Mesenteric fat pad (tissue), 1 donor: ENCODE measurements at regions not wholly inside any gene's neighbourhood (a gene's known extent, or its start where the extent isn't known, plus 50 kb on each side); places are given as distances from the start of the nearest gene placed in this dataset.
"Not testable (repeated sequence)": the region's sequence is repeated elsewhere in the genome, so short reads cannot be mapped to it uniquely, and the experiment has no call there.

Source experiments
- DNase-seq: peaks from one replicate; pipeline ENCODE4 v3.0.0-alpha.2; 2020; ENCODE audit warnings: low spot score
- donor health status: DM: yes; HTN: yes; CAD: no.

DNA sequence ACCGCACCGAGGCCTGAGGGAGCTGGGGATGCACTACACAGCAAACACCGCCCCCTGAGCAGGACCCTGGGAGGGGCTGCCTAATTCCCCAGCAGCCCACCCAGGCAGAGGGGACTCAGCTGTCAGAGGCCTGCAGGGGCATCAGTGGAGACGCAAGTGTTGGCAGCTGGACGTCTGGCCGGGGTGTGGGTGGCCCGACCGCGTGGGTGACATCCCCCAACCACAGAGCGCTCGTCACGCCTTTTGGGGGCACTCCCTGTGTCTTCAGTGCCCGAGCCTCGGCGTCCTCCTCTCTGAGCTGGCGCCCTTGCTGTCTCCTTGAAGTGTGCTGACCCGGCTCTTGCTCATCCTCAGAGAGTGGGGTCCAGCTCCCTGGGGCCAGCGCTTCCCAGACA lies 150.2 kb downstream of the BRD1 start:
- peak; percentile 78 for DNase-seq

DNA sequence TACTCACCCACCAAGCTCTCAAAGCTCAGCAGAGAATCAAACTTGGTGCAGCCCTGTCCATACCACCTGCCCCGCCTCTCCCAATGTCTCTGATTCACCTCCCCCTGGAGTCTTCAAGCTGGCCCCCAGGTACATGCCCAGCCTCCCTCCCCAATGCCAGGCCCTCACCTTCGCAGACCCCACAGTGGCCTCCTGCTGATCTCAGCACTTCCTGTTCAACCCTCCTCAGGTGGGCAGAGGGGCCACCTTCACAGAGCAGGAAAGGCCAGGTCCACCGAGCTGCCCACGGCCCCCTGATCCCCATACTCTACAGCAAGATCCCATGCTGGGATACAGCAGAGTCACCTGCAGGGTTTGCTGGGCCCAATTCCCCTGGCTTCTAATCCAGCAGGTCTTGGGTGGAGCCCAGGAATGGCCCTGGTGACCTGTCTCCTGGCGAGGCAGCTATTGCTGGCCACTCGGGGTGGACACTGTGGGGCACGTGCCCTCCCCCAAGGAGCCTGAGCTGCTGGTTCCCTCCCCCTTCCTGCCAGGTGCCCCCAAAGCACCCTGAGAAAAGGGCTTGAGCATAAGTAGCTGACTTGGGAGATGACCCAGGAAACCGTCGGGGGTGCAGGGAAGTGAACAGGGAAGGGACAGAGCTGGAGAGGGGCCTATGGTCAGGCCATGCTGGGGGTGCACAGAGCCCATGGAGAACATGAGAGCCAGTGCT lies 150.7 kb downstream of the BRD1 start:
- DNase-seq: peak; percentile 65

DNA sequence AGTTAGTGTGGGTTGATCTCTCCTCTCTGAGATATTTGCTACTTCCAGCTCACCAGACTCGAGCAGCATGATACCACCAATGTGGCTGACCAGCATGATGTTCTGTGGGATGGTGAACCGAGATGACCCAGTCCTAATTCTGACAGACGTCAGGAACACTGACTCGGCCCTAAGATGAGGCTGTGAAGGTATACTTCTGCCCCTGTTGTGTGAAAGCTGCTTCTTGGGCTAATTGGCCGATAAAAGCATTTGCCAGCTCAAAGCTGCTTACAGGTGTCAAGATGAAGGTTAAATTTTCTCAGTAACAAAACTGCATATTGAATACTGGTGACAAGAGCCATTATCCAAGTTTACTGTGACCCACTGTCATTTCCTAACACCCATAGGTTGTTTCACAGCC lies 151.4 kb downstream of the BRD1 start:
- peak; percentile 37 for DNase-seq

DNA sequence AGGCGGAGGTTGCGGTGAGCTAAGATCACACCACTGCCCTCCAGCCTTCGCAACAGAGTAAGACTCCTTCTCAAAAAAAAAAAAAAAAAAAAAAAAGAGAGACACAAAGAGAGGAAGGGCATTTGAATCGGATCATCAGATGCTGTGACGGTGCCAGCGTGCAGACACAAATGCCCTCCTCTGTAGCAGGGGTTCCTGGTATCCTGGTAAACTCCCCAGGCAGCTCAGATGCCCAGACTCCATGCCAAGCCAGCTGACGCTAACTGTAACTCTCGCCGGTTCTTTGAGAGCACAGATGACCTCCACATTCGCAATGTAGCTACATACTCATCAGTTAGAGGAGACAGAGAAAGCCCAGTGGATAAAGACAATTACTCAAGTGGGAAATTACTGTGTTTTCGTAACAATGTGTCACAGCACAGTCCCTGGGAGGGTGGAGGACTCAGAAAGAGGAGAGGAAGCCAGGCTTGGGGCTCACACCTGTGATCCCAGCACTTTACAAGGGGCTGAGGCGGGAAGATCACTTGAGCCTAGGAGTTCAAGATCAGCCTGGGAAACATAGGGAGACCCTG lies 153.1 kb downstream of the BRD1 start:
- DNase-seq: peak; percentile 12

DNA sequence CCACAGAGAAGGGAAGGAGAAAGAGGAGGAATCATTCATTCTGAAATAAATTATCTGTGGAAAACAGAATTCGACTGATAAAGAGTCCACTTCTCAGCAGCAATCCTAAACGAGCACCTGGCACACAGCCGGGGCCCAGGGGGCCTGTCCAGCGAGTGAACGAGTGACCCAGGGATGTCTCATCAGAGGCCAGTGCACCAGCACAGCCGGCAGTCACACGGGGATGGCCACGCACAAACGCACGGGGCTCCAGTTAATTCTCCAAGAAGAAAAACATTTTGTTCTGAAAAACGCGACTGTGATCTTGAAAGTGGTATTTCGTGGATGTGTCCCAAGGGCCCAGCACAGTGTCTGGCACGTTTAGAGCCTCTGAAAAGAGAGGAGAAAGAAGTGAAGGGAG lies 154.6 kb downstream of the BRD1 start:
- peak; percentile 78 for DNase-seq

DNA sequence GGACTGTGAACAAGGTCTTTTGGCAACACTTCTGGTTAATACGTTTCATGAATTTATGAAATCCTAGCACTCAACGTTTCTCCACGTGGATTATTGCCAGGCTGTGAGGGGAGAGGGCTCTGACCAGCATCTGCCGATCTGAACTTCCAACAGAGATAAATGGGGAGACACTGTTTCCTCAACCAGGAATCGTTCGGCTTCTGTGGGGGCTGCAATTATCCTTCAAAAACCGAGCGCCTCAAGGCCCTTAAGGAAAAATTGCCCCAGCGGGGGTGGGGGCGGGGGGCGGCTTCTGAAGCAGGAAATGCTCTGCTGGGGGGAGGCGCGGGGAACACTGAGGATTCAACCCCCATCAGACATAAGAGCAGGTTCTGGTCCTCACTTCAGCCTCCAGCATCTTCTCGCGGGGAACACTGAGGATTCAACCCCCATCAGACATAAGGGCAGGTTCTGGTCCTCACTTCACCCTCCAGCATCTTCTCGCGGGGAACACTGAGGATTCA lies 155.6 kb downstream of the BRD1 start:
- DNase-seq: peak; percentile 57

DNA sequence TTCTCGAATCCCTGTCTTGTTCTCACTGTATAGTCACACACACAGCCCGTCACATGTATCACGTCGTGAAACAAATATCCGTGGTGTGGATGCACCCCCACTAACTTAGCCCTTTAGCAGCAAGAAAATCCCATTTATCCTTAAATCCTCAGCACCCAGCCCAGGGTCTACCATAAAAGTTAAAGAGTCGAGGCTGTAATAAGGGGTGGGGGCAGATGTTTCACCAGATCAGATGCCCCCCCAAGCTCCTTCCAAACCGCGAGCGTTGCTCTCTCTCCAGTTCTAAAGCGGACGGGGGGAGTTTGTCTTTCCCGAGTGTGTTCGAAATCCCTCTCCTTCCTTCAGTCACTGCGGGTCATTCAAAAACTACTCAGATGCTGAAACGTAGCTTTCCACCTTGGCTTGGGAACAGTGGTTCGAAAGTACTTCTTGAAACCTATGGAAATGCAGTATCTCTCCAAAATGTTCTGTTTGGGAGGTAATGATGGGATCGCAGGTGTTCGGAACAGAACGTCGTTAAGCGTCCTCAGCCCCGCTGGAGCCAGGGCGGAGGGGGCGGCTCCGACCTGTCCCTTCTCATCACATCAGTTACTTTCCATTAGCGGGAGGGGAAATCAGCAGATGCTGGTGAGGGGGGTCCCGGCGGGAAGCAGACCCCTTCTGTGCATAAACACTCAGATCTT lies 156.2 kb downstream of the BRD1 start:
- peak; percentile 43 for DNase-seq

DNA sequence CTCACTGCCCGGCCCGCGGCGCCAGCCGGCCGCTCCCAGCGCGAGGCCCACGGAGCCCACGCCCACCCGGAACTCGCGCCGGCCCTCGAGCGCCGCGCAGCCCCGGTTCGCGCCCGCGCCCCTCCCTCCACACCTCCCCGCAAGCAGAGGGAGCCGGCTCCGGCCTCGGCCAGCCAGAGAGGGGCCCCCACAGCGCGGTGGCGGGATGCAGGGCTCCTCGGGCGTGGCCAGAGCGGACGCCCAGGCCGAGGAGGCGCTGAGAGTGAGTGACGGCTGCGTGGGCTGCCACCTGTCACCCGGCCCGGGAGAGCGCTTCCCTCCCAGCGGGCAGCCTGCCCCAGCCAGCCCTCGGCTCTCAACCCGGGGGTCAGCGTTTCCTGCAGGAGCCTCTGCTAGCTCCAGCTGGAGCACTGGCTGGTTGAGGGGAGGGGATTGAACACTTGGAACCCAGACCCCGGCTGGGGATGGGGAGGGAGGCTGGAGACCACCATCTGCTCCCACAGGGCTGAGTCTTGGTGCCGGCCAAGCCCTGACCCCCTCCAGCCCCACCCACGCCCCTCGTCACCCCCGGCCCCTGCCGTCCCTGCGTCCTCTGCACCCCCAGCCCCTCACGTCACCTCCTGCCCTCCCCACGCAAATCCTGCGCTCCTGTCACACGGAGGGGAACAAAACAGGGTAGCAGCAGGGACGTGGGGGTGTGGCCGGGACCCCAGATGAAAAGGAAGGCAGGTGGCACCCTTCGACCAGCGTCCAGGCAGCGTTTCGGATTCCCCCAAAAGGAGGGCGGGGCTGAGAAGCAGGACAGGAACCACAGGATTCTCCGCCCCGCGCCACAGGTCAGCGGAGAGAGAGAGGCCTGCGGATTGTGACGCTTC lies 157.0 kb downstream of the BRD1 start:
- DNase-seq: peak; percentile 87

DNA sequence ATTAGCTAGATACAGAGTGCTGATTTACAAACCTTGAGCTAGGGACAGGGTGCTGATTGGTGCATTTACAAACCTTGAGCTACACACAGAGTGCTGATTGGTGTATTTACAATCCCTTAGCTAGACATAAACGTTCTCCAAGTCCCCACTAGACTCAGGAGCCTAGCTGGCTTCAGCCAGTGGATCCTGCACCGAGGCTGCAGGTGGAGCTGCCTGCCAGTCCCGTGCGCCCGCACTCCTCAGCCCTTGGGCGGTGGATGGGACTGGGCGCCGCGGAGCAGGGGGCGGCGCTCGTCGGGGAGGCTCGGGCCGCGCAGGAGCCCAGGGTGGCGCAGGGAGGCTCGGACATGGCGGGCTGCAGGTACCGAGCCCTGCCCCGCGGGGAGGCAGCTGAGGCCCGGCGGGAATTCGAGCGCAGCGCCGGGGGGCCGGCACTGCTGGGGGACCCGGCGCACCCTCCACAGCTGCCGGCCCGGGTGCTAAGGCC lies 157.7 kb downstream of the BRD1 start:
- peak; percentile 81 for DNase-seq

DNA sequence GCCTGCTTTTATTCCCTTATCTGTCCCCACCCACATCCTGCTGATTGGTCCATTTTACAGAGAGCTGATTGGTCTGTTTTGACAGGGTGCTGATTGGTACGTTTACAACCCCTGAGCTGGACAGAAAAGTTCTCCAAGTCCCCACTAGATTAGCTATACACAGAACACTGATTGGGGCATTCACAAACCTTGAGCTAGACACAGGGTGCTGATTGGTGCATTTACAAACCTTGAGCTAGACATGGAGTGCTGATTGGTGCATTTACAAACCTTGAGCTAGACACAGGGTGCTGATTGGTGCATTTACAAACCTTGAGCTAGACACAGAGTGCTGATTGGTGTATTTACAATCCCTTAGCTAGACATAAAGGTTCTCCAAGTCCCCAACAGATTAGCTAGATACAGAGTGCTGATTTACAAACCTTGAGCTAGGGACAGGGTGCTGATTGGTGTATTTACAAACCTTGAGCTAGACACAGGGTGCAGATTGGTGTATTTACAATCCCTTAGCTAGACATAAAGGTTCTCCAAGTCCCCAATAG lies 158.2 kb downstream of the BRD1 start:
- not testable (repeated sequence) for DNase-seq

DNA sequence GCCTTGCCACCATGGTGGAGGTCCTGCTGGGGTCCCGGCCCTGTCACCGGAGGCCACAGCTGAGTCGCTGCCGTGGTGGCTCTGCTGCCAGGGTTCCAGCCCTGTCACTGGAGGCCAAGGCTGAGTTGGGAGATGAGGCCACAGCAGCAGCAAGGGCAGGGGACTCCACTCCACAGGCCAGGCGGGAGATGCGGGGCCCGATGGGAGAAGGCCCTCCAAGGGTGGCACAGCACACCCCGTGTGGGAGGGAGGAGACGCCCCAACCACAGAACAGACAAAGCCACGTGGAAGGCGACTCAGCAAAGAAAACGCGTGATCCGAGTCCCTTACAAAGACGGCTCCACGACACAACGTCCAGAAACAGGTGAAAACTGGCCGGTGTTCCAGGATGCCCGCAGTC lies 159.3 kb downstream of the BRD1 start:
- DNase-seq: peak; percentile 72

DNA sequence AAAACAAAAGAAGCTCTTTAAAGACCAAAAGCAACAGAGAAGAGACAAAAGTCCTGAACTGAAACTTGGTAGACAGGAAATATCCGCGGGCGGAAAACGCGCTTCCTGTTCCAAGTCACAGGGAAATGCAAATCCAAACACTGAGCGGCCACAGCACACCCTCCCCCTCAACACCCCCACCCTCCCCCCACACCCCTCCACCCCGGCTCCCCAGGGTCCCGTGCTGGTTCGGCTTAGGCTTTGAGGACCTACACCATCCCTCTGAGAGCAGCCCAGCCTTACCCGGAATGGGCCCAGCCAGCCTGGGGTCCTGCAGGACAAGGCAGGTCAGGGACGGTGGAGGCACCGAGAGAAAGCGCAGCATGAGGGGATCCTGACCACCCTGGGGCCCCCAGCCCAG lies 160.4 kb downstream of the BRD1 start:
- DNase-seq: peak; percentile 88

DNA sequence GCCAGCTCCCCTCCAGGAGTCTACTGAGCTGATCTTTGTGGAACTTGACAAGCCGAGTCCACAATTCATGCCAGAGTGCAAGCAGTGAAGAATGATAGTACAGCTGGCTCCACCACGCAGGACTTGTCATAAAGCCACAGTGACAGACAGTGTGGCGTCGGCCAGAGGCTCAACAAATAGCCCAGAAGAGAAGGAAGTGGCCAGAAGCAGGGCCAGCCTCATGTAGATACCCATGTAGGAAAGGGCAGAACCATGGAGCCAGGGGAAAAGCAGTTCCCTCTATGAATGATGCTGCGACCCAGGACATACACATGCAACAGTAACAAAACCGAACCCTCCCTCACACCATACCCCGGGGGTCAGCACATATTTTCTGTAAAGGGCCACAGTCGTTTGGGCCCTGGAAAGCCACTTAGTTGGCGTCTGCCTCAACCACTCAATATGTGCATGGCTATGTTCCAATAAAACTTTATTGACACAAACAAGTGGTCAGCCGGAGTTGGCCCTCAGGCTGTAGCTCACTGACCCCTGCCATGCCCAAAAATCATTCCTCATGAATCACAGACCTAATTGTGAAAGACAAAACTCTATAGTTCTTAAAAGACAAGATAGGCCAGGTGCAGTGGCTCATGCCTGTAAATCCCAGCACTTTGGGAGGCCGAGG lies 161.4 kb downstream of the BRD1 start:
- peak; percentile 60 for DNase-seq

DNA sequence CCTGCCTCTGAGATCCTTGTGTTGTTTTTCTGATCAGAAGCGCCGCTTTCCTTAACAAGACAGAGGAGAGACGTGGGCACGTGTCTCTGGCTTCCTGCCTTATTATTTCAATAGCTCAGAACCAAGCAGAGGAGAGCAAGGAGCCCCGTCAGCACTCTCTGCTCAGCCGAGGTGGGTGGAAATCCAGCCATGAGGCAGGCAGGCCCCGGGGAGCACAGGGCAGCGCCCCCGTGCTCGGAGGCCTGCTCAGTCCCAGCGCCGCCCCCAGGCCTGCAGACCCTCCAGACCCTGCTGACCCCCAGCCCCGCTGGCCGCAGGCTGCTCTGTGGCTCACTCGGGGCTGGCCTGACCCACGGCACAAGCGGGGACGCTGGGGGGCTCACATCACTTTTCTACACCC lies 162.8 kb downstream of the BRD1 start:
- DNase-seq: peak; percentile 64

DNA sequence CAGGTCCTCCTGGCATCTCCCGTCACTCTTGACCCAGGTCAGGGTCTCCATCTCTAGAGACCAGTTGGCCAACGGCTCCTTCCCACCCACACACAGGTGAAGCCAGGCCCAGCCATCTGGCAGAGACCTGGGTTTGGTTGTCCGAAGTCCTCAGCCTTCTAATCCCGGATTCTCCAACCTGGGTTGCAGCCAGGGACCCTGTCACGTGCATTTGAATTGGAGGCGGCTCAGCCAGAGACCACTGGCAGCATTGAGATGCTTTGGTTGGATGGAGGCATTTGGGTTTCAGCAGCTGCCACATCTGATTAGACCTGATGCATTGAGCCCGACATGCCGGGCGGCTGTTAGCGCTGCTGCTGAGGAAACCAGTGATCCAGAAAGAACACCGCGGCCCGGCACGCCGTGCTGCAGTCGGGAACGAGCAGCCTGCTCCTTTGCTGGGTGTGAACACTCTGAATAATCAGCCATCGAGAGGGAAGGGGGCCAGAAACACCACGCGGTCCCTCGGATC lies 163.2 kb downstream of the BRD1 start:
- peak; percentile 84 for DNase-seq

DNA sequence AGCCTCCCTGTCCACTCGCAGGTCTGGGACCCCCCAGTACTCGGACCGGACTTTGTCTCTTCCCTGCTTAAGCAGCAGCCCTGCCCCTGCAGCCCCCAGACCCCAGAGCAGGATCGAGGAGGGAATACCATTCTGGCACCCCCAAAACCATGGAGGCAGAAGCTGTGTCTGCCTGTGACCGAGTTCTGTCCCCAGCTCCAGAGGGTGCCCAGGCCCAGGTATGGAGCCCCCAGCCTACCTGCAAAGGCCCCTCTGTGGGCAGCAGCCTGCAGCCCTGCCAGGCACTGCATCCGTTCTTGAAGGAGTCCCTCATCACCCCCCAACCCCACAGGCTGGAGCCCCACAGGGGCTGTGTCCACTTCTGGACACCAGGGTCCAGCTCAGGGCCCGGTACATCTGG lies 163.8 kb downstream of the BRD1 start:
- DNase-seq: peak; percentile 80

DNA sequence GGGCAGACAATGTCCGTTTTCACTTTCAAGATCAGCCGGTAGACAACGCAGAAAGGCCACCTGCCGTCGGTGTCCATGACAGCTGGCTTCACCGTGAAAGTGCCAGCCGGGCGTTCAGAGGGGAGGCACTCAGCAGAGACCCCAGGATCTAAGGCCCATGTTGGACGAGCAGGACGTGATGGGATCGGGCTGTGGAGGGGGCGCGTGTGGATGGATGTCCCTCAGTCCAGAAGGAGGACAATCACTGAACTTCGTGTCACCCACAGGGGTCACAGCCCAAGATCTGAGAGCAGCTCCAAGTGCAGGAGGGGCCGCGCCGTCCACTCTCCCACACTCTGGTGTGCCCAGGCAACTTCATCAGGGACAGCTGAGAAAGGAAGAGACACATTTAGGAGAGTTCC lies 164.4 kb downstream of the BRD1 start:
- DNase-seq: peak; percentile 59

DNA sequence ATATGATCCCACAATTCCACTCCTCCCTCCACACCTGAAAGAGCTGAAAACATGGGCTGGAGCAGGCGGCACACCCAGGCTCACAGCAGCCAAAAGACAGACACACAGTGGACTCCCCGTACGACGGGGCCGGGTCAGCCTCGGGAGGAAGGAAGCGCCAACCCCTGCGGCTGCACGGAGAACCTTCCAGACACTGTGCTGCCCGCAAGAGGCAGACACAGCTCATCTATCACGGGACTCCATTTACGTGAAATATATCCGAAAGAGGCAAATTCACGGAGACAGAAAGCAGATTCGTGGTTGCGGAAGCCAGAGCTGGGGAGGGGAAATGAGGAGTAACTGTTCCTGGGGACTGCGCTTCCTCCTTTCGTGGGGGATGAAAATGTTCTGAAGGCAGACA lies 165.0 kb downstream of the BRD1 start:
- peak; percentile 83 for DNase-seq

DNA sequence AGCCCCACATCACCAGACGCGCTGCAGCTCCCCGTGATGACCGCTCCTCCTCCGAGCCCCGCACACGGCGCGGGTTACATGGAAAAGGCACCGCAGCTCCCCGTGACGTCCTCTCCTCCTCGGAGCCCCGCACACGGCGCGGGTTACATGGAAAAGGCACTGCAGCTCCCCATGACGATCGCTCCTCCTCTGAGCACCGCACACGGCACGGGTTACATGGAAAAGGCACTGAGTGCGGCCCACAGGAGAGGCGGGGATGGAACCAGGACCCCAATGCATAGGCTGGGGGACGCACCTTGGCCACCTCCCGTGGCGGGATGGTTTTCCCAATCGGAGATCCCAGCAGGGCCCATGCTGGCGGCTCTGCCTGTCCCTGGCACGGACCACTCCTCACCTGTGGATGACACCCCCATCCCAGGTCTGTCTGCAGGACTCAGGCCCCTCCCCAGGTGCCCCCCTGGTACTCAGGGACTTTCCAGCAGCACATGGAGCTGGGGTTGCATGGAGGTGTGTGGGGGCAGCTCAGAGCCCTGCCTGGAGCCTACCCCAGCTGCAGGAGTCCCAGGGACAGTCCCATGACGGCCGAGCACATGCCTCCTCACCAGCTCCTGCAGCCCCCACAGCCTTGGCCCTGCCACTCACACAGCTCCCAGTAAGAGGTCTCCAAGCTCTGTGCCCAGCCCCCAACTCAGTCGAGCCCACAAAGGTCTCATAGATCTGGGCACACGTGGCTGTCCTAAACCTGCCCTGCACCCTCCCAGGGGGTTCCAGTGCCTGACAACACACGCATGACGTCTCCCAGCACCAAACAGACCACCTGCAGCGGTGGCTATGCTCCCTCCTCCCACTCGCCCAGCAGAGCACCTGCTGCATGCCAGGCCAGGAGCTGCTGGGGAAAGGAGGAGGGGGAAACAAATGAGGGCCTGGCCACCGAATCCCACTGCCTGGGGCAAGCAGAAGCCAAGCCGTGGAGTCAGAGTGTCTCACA lies 166.6 kb downstream of the BRD1 start:
- DNase-seq: peak; percentile 87
